Epidermal melanocyte (primary cell): ENCODE measurements at regions not wholly inside any gene's neighbourhood (a gene's known extent, or its start where the extent isn't known, plus 50 kb on each side); places are given as distances from the start of the nearest gene placed in this dataset.

Experiments
- DNase-seq: peaks from one replicate; pipeline ENCODE4 v3.0.0; 2011; ENCODE audit warnings: low spot score; ENCODE audit not compliant: insufficient read length

GRCh38 chr4:100130964-100131363, 59.3 kb downstream of the DDIT4L start:
- DNase-seq = no peak

- no peak for DNase-seq
Observed at GRCh38 chr4:100130491-100130890, 59.8 kb downstream of the DDIT4L start.

DNA sequence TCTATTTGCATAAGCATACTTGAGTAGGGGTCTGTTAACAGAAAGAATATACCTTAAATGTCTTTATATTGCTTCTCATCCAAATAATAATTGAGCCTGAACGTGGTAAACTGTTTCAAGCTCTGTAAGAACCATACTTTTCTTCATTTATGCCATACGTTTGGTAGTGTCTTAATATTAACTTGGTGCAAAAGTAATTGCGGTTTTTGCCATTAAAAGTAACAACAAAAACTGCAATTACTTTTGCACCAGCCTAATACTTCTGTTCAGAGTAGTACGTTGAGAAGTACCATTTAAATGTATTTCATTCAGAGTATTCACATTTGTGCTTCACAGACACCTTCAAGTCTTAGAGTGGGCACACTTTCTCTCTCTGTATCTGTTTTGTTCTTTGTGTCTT, 60.5 kb downstream of the DDIT4L start:
- no peak for DNase-seq

GRCh38 chr4:100128338-100128737, 61.9 kb downstream of the DDIT4L start:
- DNase-seq = no peak

- no peak for DNase-seq
Observed at GRCh38 chr4:100124715-100125114, 65.6 kb downstream of the DDIT4L start.

DNA sequence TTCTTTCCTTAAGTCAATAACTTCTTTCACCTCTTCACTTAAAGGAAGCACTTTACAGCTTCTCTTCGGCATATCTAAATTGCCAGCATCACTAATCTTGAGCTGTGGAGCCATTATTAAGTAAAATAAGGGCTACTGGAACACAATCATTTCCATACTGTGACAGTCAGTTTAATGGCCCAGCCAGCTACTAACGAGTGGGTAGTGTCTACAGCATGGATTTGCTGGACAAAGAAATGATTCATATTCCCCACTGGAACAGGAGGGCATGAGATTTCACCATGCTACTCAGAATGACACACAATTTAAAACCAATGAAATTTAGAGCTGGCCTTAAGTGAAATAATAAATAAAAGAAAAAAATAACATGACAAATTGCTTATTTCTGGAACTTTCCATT, 72.1 kb downstream of the DDIT4L start:
- no peak for DNase-seq

DNA sequence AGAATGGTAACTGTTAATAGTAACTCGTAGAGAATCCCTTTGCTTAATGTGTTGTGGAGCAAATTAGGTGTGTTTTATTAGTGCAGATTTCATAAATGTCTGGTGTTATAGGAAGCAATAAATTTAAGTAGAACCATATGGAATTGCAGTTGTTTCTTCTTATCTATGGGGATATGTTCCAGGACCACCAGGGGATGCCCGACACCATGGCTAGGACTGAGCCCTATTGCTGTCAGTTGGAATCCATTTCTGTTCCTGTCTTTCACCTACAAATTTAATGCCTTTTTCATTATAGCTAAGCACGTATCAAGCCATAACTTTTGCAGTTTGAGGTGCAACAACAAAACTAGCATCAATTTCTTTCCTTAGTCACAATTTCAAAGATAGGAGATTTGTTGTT, 72.5 kb downstream of the DDIT4L start:
- no peak for DNase-seq

GRCh38 chr4:100114909-100115308, 75.4 kb downstream of the DDIT4L start:
- no peak for DNase-seq

- DNase-seq = no peak
Observed at GRCh38 chr4:100113732-100114131, 76.5 kb downstream of the DDIT4L start.

DNA sequence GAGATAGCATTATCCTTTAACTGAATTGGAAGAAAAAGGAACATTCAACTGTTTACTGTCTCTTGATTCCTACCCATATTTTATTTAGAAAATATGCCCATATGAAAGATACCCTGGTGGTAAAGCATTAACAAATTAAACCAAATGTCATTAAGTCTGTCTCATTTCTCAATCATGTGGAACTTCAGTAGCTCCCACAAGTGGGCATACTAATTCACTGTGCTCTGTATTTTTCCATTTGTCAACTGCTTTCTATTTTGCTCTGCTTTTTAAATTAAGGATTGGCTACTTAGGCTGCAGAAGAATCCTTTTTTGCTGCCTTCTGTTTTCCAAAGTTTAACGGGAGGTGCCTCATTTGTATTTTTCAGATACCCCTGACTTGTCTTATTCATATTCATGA, 77.2 kb downstream of the DDIT4L start:
- no peak for DNase-seq

- no peak for DNase-seq
Observed at GRCh38 chr4:100109921-100110320, 80.3 kb downstream of the DDIT4L start.

DNA sequence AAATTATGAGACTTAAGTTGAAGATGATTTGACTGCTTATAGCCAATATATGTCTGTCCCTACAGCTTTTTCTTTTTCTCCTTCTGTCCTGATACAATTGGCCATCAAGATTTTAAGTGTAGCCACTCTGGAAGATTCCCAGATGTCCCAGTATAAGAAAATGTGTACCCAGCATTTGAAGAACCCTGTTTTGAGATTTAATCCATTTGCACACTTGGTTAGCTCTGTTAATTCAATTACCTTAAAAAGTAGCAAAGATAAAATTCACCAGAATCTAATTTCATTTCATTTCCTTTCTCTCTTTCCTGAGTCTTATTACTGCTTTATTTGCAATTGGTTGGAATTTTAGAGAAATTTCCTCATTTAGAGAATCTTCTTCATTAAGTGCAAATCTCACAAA, 81.4 kb downstream of the DDIT4L start:
- no peak for DNase-seq

DNA sequence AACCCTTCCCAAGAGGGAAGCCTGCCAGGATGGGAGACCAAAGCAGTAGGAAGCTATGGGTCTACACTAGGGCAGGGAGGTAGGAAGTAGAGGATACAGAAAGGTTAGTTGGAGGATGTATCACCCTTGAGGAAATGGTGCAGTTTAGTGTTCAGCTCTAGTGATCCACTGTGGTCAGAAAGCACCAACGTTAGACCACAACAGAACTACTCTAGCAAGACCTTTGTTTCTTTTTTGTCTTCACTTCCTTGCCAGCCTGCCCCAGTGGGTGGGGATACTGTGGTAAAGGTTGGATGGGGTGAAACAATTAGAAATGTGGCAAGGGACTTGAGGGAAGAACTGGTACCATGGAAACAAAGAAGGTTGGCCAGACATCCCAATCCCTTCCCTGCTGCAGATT, 83.3 kb downstream of the DDIT4L start:
- no peak for DNase-seq

DNA sequence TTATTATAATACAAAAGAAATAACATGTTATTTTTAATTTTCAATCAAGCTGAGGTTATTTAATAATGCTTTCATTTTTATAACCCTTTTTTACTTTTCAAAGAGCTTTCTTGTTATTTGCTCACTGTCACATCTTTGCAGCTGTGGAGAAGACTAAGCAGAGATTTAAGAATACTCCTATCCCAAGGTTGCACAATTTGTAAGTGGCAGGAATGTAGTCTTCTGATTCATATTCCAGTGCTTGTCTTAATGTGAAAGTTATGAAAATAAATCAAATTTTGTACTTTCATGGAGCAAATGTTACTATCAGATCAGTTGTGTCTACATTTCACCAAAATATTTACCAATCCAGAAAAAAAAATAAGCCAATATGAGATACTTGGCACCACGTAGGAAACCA, 86.6 kb downstream of the DDIT4L start:
- no peak for DNase-seq

DNA sequence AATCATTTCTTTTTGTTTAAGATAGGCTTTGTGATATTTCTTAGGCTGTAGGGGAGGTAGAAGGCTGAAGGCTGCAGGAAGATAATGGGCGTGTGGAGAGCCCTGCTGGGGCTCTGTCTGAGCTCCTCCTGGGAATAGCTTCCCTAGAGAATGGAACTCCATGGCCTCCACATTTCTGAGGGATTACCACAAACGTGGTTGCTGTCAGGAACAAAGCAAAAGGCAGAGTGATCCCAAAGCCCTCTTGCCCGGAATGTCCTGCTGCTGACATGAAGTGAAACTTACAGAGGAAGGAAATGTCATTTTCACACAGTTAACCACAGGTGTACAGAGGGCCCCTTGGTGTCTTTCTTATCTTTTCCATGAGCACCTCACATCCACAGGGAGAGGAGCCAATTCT, 89.3 kb downstream of the DDIT4L start:
- DNase-seq = no peak

DNA sequence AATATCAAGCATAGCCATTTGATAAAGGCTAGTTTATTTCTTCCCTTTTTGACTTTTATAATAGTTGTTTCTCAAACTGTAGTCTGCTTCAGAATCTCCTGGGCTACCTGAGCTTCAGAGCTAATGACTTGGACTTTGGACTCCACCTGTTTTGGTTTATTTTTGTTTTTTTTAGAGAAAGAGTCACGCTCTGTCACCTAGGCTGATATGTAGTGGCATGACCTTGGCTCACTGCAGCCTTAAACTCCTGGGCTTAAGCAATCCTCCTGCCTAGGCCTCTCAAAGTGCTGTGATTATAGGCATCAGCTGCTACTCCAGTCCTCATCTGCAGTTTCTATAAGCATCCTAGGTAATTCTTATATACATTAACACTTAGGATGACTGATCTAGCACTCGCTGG, 90.5 kb downstream of the DDIT4L start:
- DNase-seq = no peak

DNA sequence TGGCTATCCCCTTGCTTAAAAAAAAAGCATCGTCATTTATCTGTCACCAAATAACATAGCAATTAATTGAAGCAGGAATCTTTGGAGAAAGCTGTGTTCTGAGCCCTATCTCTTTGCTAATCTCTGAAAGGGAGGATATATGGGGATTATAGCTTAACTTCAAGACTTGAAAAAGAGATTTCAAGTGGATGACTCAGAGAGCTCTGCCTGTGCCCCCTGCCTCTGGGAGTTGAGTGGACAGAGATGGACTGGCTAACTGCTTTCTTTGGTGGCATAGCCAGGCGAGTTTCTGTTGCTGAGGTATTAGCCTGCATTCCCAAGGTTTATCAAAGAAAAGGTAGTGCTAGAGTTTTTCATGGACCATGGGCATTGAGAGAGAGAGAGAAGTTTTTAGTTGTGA, 91.6 kb downstream of the DDIT4L start:
- DNase-seq = no peak

DNA sequence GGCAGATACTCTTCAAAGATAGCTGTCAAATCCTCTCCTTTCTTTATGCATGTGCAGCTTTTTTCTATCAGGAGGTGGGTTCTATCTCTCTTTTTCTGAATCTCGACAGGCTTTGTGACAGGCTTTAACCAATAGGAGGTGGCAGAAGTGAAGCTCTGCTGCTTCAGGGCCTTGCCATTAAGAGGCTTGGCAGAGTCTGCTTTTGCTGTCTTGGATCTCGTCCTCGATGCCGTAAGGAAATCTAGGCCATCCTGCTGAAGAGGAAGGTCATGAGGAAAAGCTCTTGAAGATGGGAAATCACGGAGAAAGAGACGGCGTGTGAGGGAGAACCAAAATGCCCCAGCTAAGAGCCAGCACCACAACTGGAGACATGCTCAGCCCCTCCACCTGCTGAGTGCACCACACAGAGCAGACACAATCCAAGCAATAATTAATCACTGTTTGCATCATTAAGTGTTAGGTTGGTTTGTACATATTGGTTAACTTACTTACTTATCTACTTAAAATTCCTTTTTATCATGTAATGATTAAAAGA, 92.2 kb downstream of the DDIT4L start:
- no peak for DNase-seq

DNA sequence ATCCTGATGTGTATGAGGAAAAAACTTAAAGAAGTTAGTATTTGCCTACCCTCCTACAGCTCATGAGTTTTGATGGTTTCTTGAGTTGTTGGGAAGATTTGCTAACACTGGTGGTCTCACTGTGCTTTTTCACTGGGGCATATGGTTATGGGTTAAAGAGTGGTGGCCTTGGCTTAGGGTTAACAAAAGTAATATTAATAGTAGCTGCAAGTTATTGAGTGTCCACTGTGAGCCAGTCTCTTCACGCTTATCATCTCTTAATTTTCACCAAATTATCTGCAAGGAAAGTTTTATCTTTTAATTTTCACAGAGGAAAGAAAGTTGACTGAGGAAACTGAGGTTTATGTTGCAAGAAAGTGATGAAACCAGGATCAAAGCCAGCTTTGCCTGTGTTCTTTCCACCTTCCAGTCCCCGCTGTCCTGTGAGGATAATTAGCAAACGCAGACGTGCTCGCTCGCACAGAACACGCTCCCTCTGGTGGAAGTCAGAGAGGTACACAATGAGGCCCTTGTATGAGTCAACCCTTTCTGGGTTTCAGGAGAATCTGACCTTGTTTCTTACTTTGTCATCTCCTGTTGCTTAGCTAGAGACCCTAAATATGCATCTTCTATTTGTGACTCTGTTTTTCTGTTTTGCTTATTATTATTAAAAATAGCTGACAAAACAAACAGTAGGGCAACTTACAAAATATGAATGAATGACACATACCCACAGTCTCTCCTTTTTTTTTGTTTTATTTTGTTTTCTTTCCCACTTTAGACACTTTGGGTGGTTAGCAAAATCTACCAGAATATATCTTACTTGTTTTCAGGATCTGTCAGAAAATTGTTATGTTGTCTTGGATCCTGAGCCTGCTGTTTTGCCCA, 94.3 kb downstream of the DDIT4L start:
- peak; percentile 30 for DNase-seq

DNA sequence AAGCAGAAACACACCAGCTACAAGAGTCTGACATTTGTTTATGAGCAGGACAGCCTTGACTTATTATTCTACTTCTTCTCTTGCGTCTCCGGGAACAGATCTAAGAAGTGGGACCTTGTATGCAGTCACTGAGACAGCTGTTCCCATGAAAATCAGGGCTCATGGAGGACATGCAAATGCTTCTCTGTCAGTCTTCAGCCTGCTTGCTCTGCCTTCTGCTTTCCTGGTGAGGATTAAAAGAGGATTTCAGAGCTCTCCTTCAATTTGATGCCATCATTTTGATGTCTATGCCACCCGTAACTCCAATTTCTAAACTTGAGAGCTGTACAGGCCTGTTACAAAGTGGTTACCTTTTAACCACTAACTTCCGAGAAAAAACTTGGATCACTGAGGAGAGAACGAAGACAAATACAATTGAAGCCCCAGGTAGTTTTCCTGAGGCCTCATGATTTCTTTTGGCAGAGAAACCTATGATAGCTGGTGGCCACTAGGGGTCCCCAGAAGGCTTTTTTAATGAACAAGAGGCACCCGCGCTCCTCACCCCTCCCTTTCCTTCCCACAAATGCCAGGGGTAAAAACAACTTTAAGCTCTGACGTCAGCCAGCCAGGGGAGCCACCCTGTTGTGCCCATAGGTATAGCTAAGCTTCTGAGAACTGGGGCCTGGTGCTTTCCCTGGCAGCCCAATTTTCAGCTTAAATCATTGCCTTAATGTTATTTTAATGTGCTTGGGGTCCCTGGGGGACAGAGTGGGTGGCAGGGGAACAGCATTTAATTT, 97.0 kb downstream of the DDIT4L start:
- DNase-seq = peak; percentile 65

- no peak for DNase-seq
Observed at GRCh38 chr4:100087743-100088142, 102.5 kb downstream of the DDIT4L start.

- no peak for DNase-seq
Observed at GRCh38 chr4:100086766-100087431, 103.4 kb downstream of the DDIT4L start.
